Heart left ventricle (tissue), 16 donors: ENCODE measurements at regions not wholly inside any gene's neighbourhood (a gene's known extent, or its start where the extent isn't known, plus 50 kb on each side); places are given as distances from the start of the nearest gene placed in this dataset.
A peak's percentile ranks its signal among the peaks of the same experiment; 100 is the strongest.

Experiments
- ATAC-seq, 4 donors: fragments of 200-7000 bp; cut with Tn5 transposase; one replicate each; pipeline ENCODE4 v1.9.1; 2020 to 2022; ENCODE audit warnings: moderate library complexity in 4 of 4, mild to moderate bottlenecking in 3 of 4, moderate number of reproducible peaks in 1 of 4
- DNase-seq, 5 donors: peaks; one replicate each; pipeline ENCODE4 v3.0.0-alpha.2; 2020
- H3K27ac ChIP-seq, 12 donors: fragments of 200-600 bp; sonication (generic) in 4 of 12; one replicate each; pipeline versions ENCODE4 v1.5.0 to v1.8.0; 2016 to 2022; ENCODE audit warnings: mild to moderate bottlenecking in 2 of 12
- H3K27me3 ChIP-seq, 9 donors: fragments of 200-600 bp; sonication (generic) in 2 of 9; one replicate each; pipeline versions ENCODE4 v1.5.1 to v1.8.0; 2016 to 2022; ENCODE audit warnings: mild to moderate bottlenecking in 3 of 9
- H3K36me3 ChIP-seq, 9 donors: fragments of 200-600 bp; sonication (generic) in 2 of 9; one replicate each; pipeline versions ENCODE4 v1.5.0 to v1.8.0; 2018 to 2022; ENCODE audit warnings: mild to moderate bottlenecking in 2 of 9
- H3K4me1 ChIP-seq, 12 donors: fragments of 200-600 bp; sonication (generic) in 4 of 12; one replicate each; pipeline versions ENCODE4 v1.5.0 to v1.8.0; 2016 to 2022; ENCODE audit warnings: mild to moderate bottlenecking in 3 of 12
- H3K4me3 ChIP-seq, 12 donors: fragments of 200-600 bp; sonication (generic) in 4 of 12; one replicate each; pipeline versions ENCODE4 v1.5.0 to v1.8.0; 2017 to 2022; ENCODE audit warnings: mild to moderate bottlenecking in 9 of 12, moderate library complexity in 4 of 12
- H3K9me3 ChIP-seq, 12 donors: fragments of 200-600 bp; sonication (generic) in 4 of 12; one replicate each; pipeline versions ENCODE4 v1.5.0 to v1.8.0; 2016 to 2022; ENCODE audit warnings: mild to moderate bottlenecking in 1 of 12
- CTCF ChIP-seq, 12 donors: fragments of 200-600 bp; sonication (generic) in 4 of 12; IDR thresholded peaks; one replicate each; pipeline versions ENCODE4 v1.5.0 to v1.8.0; 2018 to 2022; ENCODE audit warnings: antibody characterized with exemption in 12 of 12, mild to moderate bottlenecking in 5 of 12
- POLR2A ChIP-seq, 2 donors: fragments of 450-650 bp; IDR thresholded peaks; one replicate each; pipeline ENCODE4 v1.6.1; 2017; ENCODE audit warnings: antibody characterized with exemption in 2 of 2, mild to moderate bottlenecking in 2 of 2, moderate library complexity in 2 of 2
- WGBS, 4 donors: extraction: QIAGEN DNeasy Blood & Tissue Kit in 2 of 4; methylation state at CpG; one replicate each; pipeline versions ENCODE4 v1.1.5 to v1.1.7; 2013 to 2018; 5-methylcytosine and 5-hydroxymethylcytosine counted together
- intact Hi-C, 10 donors: fragments of 100-400 bp; cut with DNase I; formaldehyde crosslinking; loops; one replicate each; pipeline versions ENCODE4 v1.11.1 to v1.14.2; 2022
- donor health status: ischemic (EF 13 %, LVEDD 7.1; RV severe dilation, severe dysfunction).
- donor health status: healthy with polysubstance abuse.
- donor health status: DM: no; HTN: yes; CAD: no.
- donor health status: DM: no; HTN: no; CAD: no.
- donor health status: ischemic (EF 25% LVEDD 6.9; RV normal size, moderate dysfunction).
- donor health status: ischemic (EF 25% LVEDD 5.7; RV mildly dilated, moderate dysfunction).
- donor health status: healthy.
- donor health status: DM: yes; HTN: yes; CAD: no.
- donor health status: ischemic (EF 35%, LVEDD 5.7; RV mildly dilated, moderate dysfunction).
- donor health status: nonischemic (EF 11% LVEDD 7.7; RV severe dilation, severe dysfunction).
- donor health status: DM: yes; HTN: yes; CAD: no.
- donor health status: PGD.
- donor health status: ischemic (EF 29% LVEDD 5.4; RV normal size, mild dysfunction).
- donor health status: nonischemic (EF 23%, LVEDD 6.1; RV moderate dilation, normal function).

GRCh38 chr18:46366201-46366600 is 262.0 kb downstream of the HAUS1 start:
- no peaks in the 10 kb centered on the region for H3K36me3 ChIP-seq
- H3K27ac ChIP-seq = no peak overlapping the region
- DNase-seq (peak in 1 of 5 donors; percentile 40), ATAC-seq (peak in 2 of 4 donors; percentile 48 to 69)
- no peak for TF ChIP-seq POLR2A (IDR thresholded peaks at IDR 0.05)
- no peaks in the 10 kb centered on the region for H3K27me3 ChIP-seq
- H3K9me3 ChIP-seq = no peaks in the 10 kb centered on the region
- 82 to 85% (median 83%) methylated on average over 4 of the region's 4 CpGs for WGBS, 4 donors
- peaks cover 0 to 6% (median 0%) of the 10 kb centered on the region in 12 donors for H3K4me1 ChIP-seq
- intact Hi-C loops = no loop called here
- no peak overlapping the region for H3K4me3 ChIP-seq

DNA sequence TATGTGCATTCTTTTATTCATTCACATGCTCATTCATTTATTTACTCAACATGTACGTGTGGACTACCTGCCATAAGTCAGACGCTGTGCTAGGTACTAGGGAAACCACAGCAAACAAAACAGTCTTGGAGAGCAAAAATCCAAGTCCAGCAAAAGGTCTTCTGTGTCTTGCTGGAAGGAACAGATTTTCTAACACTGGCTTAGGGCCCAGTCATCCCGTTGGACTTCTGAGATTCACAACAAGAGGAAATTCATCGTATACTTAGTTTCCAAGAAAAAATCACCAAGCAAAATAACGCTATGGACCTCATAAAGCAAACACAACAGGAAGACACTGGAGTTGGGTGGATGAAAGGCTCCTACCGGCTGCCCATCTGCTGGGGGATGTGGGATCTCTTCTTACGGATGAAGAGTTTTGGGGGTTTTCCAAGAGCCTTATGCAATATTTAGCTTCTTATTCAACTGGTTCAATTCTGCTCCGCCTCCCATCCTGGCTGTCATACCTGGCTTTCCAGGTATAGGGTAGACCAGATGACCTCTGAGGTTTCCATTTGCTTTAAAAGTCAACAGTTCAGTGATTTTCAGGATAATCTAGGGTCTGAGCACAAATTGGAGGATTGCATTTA is 262.7 kb downstream of the HAUS1 start:
- no peak overlapping the region for H3K27ac ChIP-seq
- H3K27me3 ChIP-seq = no peaks in the 10 kb centered on the region
- no peaks in the 10 kb centered on the region for H3K9me3 ChIP-seq
- no peak for ATAC-seq
- intact Hi-C loops = no loop called here
- no peak overlapping the region for H3K4me3 ChIP-seq
- no peaks in the 10 kb centered on the region for H3K36me3 ChIP-seq
- WGBS, 4 donors = 63 to 67% (median 65%) methylated on average over 8 of the region's 8 CpGs
- H3K4me1 ChIP-seq = peaks cover 0 to 6% (median 0%) of the 10 kb centered on the region in 12 donors
- TF ChIP-seq CTCF (IDR thresholded peaks at IDR 0.05) (no peak), POLR2A (IDR thresholded peaks at IDR 0.05) (no peak)
- no peak for DNase-seq

- ATAC-seq = no peak
- intact Hi-C loops = no loop called here
- TF ChIP-seq CTCF (IDR thresholded peaks at IDR 0.05) (no peak), POLR2A (IDR thresholded peaks at IDR 0.05) (no peak)
- DNase-seq = no peak
- Histone ChIP-seq H3K27ac (no peak overlapping the region), H3K9me3 (no peaks in the 10 kb centered on the region), H3K36me3 (no peaks in the 10 kb centered on the region), H3K4me3 (no peak overlapping the region), H3K27me3 (no peaks in the 10 kb centered on the region), H3K4me1 (peaks cover 0 to 6% (median 0%) of the 10 kb centered on the region in 12 donors)
- 83 to 93% (median 88%) methylated on average over 4 of the region's 4 CpGs for WGBS, 4 donors
Observed at GRCh38 chr18:46369323-46369722, 265.1 kb downstream of the HAUS1 start.

DNA sequence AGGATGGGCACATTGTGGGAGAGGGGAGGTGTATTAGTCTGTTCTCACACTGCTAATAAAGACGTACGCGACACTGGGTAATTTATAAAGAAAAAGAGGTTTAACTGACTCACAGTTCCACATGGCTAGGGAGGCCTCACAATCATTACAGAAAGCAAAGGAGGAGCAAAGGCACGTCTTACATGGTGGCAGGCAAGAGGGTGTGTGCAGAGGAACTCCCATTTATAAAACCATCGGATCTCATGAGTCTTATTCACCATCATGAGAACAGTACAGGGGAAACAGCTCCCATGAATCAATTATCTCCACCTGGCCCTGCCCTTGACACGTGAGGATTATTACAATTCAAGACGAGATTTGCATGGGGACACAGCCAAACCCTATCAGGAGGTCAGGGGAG is 266.7 kb downstream of the HAUS1 start:
- 89 to 93% (median 90%) methylated on average over 7 of the region's 7 CpGs for WGBS, 4 donors
- intact Hi-C loops = no loop called here
- peaks cover 0 to 9% (median 0%) of the 10 kb centered on the region in 12 donors for H3K4me1 ChIP-seq

More for the DNA sequence above, 266.7 kb downstream of the HAUS1 start:
- TF ChIP-seq CTCF (IDR thresholded peaks at IDR 0.05) (no peak), POLR2A (IDR thresholded peaks at IDR 0.05) (no peak)
- no peak for DNase-seq
- Histone ChIP-seq H3K27ac (no peak overlapping the region), H3K9me3 (no peaks in the 10 kb centered on the region), H3K4me3 (no peak overlapping the region), H3K27me3 (no peaks in the 10 kb centered on the region), H3K36me3 (no peaks in the 10 kb centered on the region)
- no peak for ATAC-seq
